Hematopoietic multipotent progenitor cell treated with erythropoietin and hydrocortisone succinate and interleukin-3 and kit ligand, for 17 days (in vitro differentiated cells): ENCODE measurements at regions not wholly inside any gene's neighbourhood (a gene's known extent, or its start where the extent isn't known, plus 50 kb on each side); places are given as distances from the start of the nearest gene placed in this dataset.

Experiments
- DNase-seq: peaks from one replicate; pipeline ENCODE4 v3.0.0-alpha.2; 2015; ENCODE audit warnings: low spot score

DNA sequence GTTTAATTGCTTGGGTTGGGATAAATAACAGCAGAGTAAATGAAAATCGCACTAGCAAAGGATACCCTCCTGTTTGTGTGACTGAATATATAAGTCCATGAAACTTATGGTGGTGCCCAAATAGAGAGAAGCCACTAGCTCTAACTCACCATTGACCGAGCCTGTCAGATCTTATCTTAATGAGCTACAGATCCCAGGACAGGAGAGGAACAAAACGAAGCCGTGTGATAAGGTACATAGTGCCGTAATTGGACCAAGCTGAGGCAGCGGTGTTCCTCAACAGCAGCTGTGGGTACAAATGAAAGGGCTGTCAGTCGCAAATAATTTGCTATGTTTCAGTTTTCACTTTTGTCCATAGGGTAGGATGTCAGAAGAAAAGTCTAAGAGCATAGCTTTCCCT lies 276.1 kb downstream of the PTBP2 start:
- no peak for DNase-seq

- DNase-seq, result no peak
Observed at GRCh38 chr1:96998466-96998865, 276.9 kb downstream of the PTBP2 start.

- no peak for DNase-seq
Observed at GRCh38 chr1:96999191-96999590, 277.6 kb downstream of the PTBP2 start.

DNA sequence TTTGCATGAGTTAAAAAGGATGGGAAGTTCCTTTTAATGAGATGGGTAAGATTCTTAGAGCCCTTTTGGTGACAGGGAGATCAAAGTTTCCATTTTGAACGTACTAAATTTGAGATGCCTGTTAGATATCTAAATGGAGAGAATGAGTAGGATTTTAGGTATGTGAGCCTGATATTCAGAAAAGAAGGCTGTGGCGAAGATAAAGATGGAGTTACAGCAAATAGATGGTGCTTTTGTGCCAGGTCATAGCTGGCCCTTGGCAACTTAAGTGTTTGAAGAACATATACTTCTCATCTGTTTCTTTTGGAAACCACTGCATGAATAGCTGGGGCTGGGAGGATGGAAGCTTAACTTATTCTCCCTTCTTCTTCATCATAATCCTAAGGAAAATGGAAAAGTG lies 282.5 kb downstream of the PTBP2 start:
- DNase-seq, result no peak

DNA sequence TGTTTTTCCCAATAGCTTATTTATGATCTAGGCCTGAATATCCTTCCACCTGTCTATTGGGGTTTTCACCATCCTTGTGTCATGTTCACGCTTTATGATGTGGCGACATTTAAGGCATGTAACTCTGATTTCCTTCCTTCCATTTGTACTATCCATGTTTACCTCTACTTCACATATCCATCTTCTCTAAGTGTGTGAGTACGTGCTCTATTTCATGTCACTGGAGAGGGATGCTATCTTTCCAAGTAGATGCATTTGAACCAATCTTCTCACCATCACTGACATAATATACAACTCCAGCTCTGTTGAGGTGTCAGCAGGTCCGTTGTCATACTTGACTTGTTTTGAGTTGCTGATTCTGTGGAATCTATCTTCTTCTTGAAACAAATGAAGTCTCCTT lies 283.2 kb downstream of the PTBP2 start:
- no peak for DNase-seq

DNA sequence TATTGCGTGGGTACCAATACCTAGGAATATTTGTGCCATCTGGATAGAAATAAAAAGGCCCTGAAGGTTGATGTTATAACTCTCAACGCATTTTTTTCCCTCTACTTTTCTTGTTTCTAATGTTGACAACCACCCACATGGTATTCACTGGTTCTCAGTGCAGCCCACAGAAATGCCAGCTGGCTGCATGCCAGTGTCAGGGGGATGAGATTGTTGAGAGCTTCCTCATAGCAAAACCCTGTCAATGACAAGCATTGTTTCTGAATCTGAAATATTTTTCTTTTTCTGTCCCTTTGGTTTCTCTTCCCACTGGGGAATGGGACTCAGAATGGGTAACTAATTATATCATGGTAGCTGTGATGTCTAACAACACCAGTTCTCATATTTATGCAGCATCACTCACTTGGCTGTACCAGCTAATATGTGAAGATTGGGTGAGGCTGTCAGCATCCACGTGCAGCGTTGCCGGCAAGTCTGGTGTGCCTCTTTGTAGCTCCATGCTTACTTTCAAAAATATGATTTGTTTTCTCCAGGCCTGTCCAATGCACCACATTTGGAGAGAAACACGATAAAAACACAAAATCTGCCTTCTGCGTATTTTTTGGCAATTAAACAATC lies 284.6 kb downstream of the PTBP2 start:
- DNase-seq, result no peak

- DNase-seq, result no peak
Observed at GRCh38 chr1:97007840-97008604, 286.4 kb downstream of the PTBP2 start.

GRCh38 chr1:97010566-97011264 lies 289.1 kb downstream of the PTBP2 start:
- DNase-seq, result no peak

DNA sequence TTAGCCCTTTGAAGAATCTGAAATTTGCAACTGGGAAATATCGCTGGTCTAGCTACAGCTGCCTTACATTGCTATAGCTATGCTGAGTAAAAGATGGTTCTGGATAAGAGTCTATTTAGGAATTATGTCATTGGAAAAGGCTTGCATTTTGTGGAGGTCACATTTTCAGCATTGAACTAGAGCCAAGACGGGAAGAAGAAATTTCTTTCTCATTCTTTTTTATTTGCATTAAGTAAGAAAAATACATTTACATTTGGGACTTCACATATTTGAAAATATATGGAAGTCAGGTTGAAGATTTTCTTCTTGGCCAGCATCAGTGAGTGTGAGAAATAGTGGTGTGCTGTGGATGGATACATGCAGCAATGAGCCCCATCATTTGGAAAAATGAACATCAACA lies 291.6 kb downstream of the PTBP2 start:
- no peak for DNase-seq

DNA sequence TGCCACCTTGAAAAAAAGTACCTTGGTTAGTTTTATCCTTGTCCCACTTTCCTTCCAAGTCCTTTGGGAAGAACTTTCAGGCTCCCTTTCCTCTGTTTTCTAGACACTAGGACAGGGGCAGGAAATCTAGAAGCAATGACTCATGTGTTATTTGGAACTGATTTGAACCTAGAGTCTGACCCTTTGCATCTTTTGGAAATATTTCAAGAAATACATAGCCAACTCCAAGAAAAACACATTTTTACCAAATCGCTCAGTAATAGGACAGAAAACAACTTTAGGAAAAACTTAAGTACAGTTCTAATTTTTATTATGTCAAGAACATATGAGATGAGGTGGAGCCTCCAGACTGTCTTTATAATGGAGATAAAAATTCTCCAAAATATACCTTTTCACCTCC lies 292.4 kb downstream of the PTBP2 start:
- DNase-seq, result no peak

DNA sequence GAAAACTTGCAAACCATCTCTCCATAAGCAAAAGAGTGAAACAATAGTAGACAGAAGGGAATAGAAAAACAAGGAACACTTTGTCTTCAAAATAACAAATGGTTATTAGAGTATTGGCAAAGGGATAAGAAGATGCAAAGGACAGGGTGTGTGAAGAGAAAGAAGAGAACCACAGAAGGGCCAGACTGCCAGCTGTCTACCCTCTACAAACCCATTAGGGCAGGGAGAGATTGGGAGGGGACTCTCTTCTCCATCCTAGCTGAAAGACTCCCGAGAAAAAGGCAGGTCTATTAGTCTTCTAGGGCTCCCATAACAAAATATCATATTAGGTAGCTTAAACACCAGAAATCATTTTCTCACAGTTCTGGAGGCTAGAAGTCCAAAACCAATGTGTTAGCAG lies 292.8 kb downstream of the PTBP2 start:
- DNase-seq, result no peak

DNA sequence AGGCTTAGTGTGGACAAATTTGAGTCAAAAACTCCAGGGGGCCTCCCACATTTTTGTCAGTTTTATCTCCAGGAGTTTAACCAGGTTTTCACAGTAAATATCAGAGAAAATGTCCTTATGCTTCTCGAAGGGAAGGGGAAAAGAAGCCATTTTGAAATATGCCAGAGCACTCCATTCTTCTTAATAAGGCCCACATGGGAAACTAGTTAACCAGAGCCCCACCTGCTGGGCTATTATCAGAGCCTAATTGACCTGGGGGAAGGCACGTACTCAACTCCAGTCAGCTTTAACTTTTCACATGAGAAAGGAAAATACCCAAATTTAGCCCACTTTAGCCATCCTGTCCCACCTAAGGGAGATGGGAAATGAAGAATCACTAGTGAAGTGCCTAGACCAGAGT lies 296.3 kb downstream of the PTBP2 start:
- no peak for DNase-seq
